DMS153 (cell line): ENCODE measurements at regions not wholly inside any gene's neighbourhood (a gene's known extent, or its start where the extent isn't known, plus 50 kb on each side); places are given as distances from the start of the nearest gene placed in this dataset.

Source experiments
- DNase-seq: peaks from one replicate; lab custom pipeline; 2025; lab: John Stamatoyannopoulos, UW

- DNase-seq: no peak
Observed at GRCh38 chr6:168722397-168722796, 281.4 kb downstream of the SMOC2 start.

GRCh38 chr6:168721571-168721970 lies 280.6 kb downstream of the SMOC2 start:
- no peak for DNase-seq

GRCh38 chr6:168719901-168720300 lies 278.9 kb downstream of the SMOC2 start:
- no peak for DNase-seq

GRCh38 chr6:168718821-168719475 lies 278.0 kb downstream of the SMOC2 start:
- no peak for DNase-seq
